IPS-20b (cell line): ENCODE measurements at regions not wholly inside any gene's neighbourhood (a gene's known extent, or its start where the extent isn't known, plus 50 kb on each side); places are given as distances from the start of the nearest gene placed in this dataset.

Experiments used
- H3K27ac ChIP-seq: one replicate; pipeline ENCODE4 v1.5.1; 2013; ENCODE audit warnings: low read length
- H3K27me3 ChIP-seq: 2 replicates; pipeline ENCODE4 v1.6.1; 2013; ENCODE audit warnings: mild to moderate bottlenecking, low read length, inconsistent platforms; ENCODE audit not compliant: insufficient read depth
- H3K36me3 ChIP-seq: 2 replicates; pipeline ENCODE4 v1.6.1; 2013; ENCODE audit warnings: low read depth, mild to moderate bottlenecking, inconsistent platforms, low read length, moderate library complexity; ENCODE audit not compliant: insufficient read depth
- H3K4me1 ChIP-seq: 2 replicates; pipeline ENCODE4 v1.6.1; 2013; ENCODE audit warnings: mild to moderate bottlenecking, control low read depth, inconsistent platforms, low read length, moderate library complexity; ENCODE audit not compliant: insufficient read depth
- H3K4me3 ChIP-seq: 2 replicates; pipeline ENCODE4 v1.5.1; 2013; ENCODE audit warnings: mild to moderate bottlenecking, low read length, inconsistent platforms
- H3K9ac ChIP-seq: 2 replicates; pipeline ENCODE4 v1.6.1; 2013; ENCODE audit warnings: low read depth, mild to moderate bottlenecking, inconsistent platforms, low read length, moderate library complexity
- H3K9me3 ChIP-seq: 2 replicates; pipeline ENCODE4 v1.6.1; 2013; ENCODE audit warnings: mild to moderate bottlenecking, low read depth, low read length, inconsistent platforms; ENCODE audit not compliant: insufficient read depth

- H3K9ac ChIP-seq, result peak overlapping the region; percentile 67; the same call in 1 of the 2 replicates
- H3K9me3 ChIP-seq, result no peaks in the 10 kb centered on the region
- no peaks in the 10 kb centered on the region for H3K27me3 ChIP-seq
- H3K27ac ChIP-seq, result no peak overlapping the region
- H3K4me3 ChIP-seq, result peak overlapping the region; percentile 44; the same call in 1 of the 2 replicates
- peaks cover 18% of the 10 kb centered on the region for H3K4me1 ChIP-seq
- H3K36me3 ChIP-seq, result no peaks in the 10 kb centered on the region
These were observed 216.3 kb downstream of the FAT3 start for GRCh38 chr11:92440701-92441442.

- peak overlapping the region; percentile 67; the same call in 1 of the 2 replicates for H3K9ac ChIP-seq
- H3K36me3 ChIP-seq, result no peaks in the 10 kb centered on the region
- H3K4me3 ChIP-seq, result peak overlapping the region; percentile 44; the same call in 1 of the 2 replicates
- no peak overlapping the region for H3K27ac ChIP-seq
- no peaks in the 10 kb centered on the region for H3K9me3 ChIP-seq
- H3K4me1 ChIP-seq, result peaks cover 18% of the 10 kb centered on the region
- no peaks in the 10 kb centered on the region for H3K27me3 ChIP-seq
These were observed 216.8 kb downstream of the FAT3 start for GRCh38 chr11:92441443-92441726.

- no peaks in the 10 kb centered on the region for H3K9me3 ChIP-seq
- no peak overlapping the region for H3K4me3 ChIP-seq
- H3K4me1 ChIP-seq, result peaks cover 27% of the 10 kb centered on the region
- no peak overlapping the region for H3K27ac ChIP-seq
- no peaks in the 10 kb centered on the region for H3K27me3 ChIP-seq
- no peaks in the 10 kb centered on the region for H3K36me3 ChIP-seq
- H3K9ac ChIP-seq, result no peak overlapping the region
These were observed 218.6 kb downstream of the FAT3 start for GRCh38 chr11:92443199-92443598.

GRCh38 chr11:92447586-92447985, 223.0 kb downstream of the FAT3 start:
- Histone ChIP-seq H3K27me3 (no peaks in the 10 kb centered on the region), H3K36me3 (no peaks in the 10 kb centered on the region), H3K27ac (no peak overlapping the region), H3K9me3 (no peaks in the 10 kb centered on the region), H3K9ac (no peak overlapping the region), H3K4me3 (no peak overlapping the region), H3K4me1 (peaks cover 20% of the 10 kb centered on the region; the same call in 1 of the 2 replicates)

- Histone ChIP-seq H3K36me3 (no peaks in the 10 kb centered on the region), H3K9ac (no peak overlapping the region), H3K27ac (no peak overlapping the region), H3K4me3 (no peak overlapping the region), H3K9me3 (no peaks in the 10 kb centered on the region), H3K27me3 (no peaks in the 10 kb centered on the region), H3K4me1 (peaks cover 20% of the 10 kb centered on the region; the same call in 1 of the 2 replicates)
These were observed 224.6 kb downstream of the FAT3 start for GRCh38 chr11:92449222-92449621.

- no peaks in the 10 kb centered on the region for H3K36me3 ChIP-seq
- H3K27ac ChIP-seq, result no peak overlapping the region
These were observed 225.2 kb downstream of the FAT3 start for GRCh38 chr11:92449780-92450179.

GRCh38 chr11:92451063-92451462, 226.4 kb downstream of the FAT3 start:
- H3K9me3 ChIP-seq, result no peaks in the 10 kb centered on the region
- no peak overlapping the region for H3K27ac ChIP-seq
- H3K4me1 ChIP-seq, result peaks cover 20% of the 10 kb centered on the region; the same call in 1 of the 2 replicates
- no peak overlapping the region for H3K4me3 ChIP-seq
- H3K27me3 ChIP-seq, result no peaks in the 10 kb centered on the region
- no peak overlapping the region for H3K9ac ChIP-seq
- no peaks in the 10 kb centered on the region for H3K36me3 ChIP-seq

More at GRCh38 chr11:92449780-92450179, 225.2 kb downstream of the FAT3 start:
- no peaks in the 10 kb centered on the region for H3K9me3 ChIP-seq
- H3K4me1 ChIP-seq, result peaks cover 20% of the 10 kb centered on the region; the same call in 1 of the 2 replicates
- H3K9ac ChIP-seq, result no peak overlapping the region
- H3K27me3 ChIP-seq, result no peaks in the 10 kb centered on the region
- no peak overlapping the region for H3K4me3 ChIP-seq

- no peaks in the 10 kb centered on the region for H3K27me3 ChIP-seq
These were observed 228.4 kb downstream of the FAT3 start for GRCh38 chr11:92453055-92453454.

GRCh38 chr11:92455210-92455790, 230.7 kb downstream of the FAT3 start:
- no peak overlapping the region for H3K9ac ChIP-seq
- H3K36me3 ChIP-seq, result no peaks in the 10 kb centered on the region
- H3K27me3 ChIP-seq, result no peaks in the 10 kb centered on the region
- H3K27ac ChIP-seq, result no peak overlapping the region
- H3K4me3 ChIP-seq, result no peak overlapping the region
- H3K4me1 ChIP-seq, result no peaks in the 10 kb centered on the region
- no peaks in the 10 kb centered on the region for H3K9me3 ChIP-seq

More at GRCh38 chr11:92453055-92453454, 228.4 kb downstream of the FAT3 start:
- no peak overlapping the region for H3K9ac ChIP-seq
- H3K9me3 ChIP-seq, result no peaks in the 10 kb centered on the region
- H3K4me1 ChIP-seq, result peaks cover 11% of the 10 kb centered on the region; the same call in 1 of the 2 replicates
- no peaks in the 10 kb centered on the region for H3K36me3 ChIP-seq
- H3K4me3 ChIP-seq, result no peak overlapping the region
- H3K27ac ChIP-seq, result no peak overlapping the region

GRCh38 chr11:92457250-92457649, 232.6 kb downstream of the FAT3 start:
- Histone ChIP-seq H3K4me1 (peaks cover 2% of the 10 kb centered on the region; the same call in 1 of the 2 replicates), H3K27me3 (no peaks in the 10 kb centered on the region), H3K27ac (no peak overlapping the region), H3K36me3 (no peaks in the 10 kb centered on the region), H3K9ac (no peak overlapping the region), H3K9me3 (no peaks in the 10 kb centered on the region), H3K4me3 (no peak overlapping the region)

- Histone ChIP-seq H3K27me3 (no peaks in the 10 kb centered on the region), H3K4me1 (peaks cover 7% of the 10 kb centered on the region; the same call in 1 of the 2 replicates), H3K9me3 (no peaks in the 10 kb centered on the region), H3K36me3 (no peaks in the 10 kb centered on the region), H3K27ac (no peak overlapping the region), H3K9ac (no peak overlapping the region), H3K4me3 (no peak overlapping the region)
These were observed 233.9 kb downstream of the FAT3 start for GRCh38 chr11:92458486-92458885.

GRCh38 chr11:92460213-92460612, 235.6 kb downstream of the FAT3 start:
- no peaks in the 10 kb centered on the region for H3K27me3 ChIP-seq
- H3K4me1 ChIP-seq, result peaks cover 7% of the 10 kb centered on the region; the same call in 1 of the 2 replicates
- H3K4me3 ChIP-seq, result no peak overlapping the region
- H3K36me3 ChIP-seq, result no peaks in the 10 kb centered on the region
- H3K27ac ChIP-seq, result no peak overlapping the region
- H3K9ac ChIP-seq, result no peak overlapping the region
- no peaks in the 10 kb centered on the region for H3K9me3 ChIP-seq
